ENCODE measurements at regions not wholly inside any gene's neighbourhood (a gene's known extent, or its start where the extent isn't known, plus 50 kb on each side); places are given as distances from the start of the nearest gene placed in this dataset.

- TF ChIP-seq CTCF (IDR thresholded peaks at IDR 0.05) (peak in 1 of 5 experiments; percentile 17), POLR2AphosphoS5 (IDR thresholded peaks at IDR 0.05) (peak in 2 of 3 donors; percentile 32 to 43)
Measured at GRCh38 chr2:8544786-8545694, 136.8 kb upstream of the ID2 start.
